MM.1S (cell line): ENCODE measurements at regions not wholly inside any gene's neighbourhood (a gene's known extent, or its start where the extent isn't known, plus 50 kb on each side); places are given as distances from the start of the nearest gene placed in this dataset.
"Not testable (repeated sequence)": the region's sequence is repeated elsewhere in the genome, so short reads cannot be mapped to it uniquely, and the experiment has no call there.

ENCODE experiments used
- DNase-seq: peaks from one replicate; pipeline ENCODE4 v3.0.0-alpha.2; 2015
- H2AFZ ChIP-seq: fragments of 300-600 bp; sonication (generic); 2 replicates; pipeline ENCODE4 v1.6.0; 2016; ENCODE audit warnings: antibody characterized with exemption, low read length
- H3F3A ChIP-seq: fragments of 300-600 bp; sonication (generic); 2 replicates; pipeline ENCODE4 v1.6.1; 2016; ENCODE audit warnings: mild to moderate bottlenecking, antibody characterized with exemption, low read length, moderate library complexity, mixed read lengths; ENCODE audit not compliant: insufficient read depth
- H3K27ac ChIP-seq: fragments of 300-600 bp; sonication (generic); 2 replicates; pipeline ENCODE4 v1.5.1; 2016; ENCODE audit warnings: mild to moderate bottlenecking, low read length
- H3K27me3 ChIP-seq: fragments of 300-600 bp; sonication (generic); replicated peaks from 2 replicates; pipeline ENCODE4 v1.6.0; 2016; ENCODE audit warnings: low read length; ENCODE audit not compliant: insufficient read depth
- H3K36me3 ChIP-seq: fragments of 300-600 bp; sonication (generic); replicated peaks from 2 replicates; pipeline ENCODE4 v1.6.1; 2016; ENCODE audit warnings: mild to moderate bottlenecking, low read length, mixed read lengths; ENCODE audit not compliant: insufficient read depth
- H3K4me1 ChIP-seq: fragments of 300-600 bp; sonication (generic); 2 replicates; pipeline ENCODE4 v1.6.1; 2016; ENCODE audit warnings: low read length, mixed read lengths
- H3K4me2 ChIP-seq: fragments of 300-600 bp; sonication (generic); 2 replicates; pipeline ENCODE4 v1.6.0; 2016; ENCODE audit warnings: low read depth, low read length
- H3K4me3 ChIP-seq: fragments of 300-600 bp; sonication (generic); 2 replicates; pipeline ENCODE4 v1.5.1; 2016; ENCODE audit warnings: low read length, mixed read lengths
- H3K79me2 ChIP-seq: fragments of 300-600 bp; sonication (generic); 2 replicates; pipeline ENCODE4 v1.6.1; 2016; ENCODE audit warnings: mixed run types, low read length, mixed read lengths
- H3K9ac ChIP-seq: fragments of 300-600 bp; sonication (generic); 2 replicates; pipeline ENCODE4 v1.6.1; 2016; ENCODE audit warnings: low read length, mixed read lengths
- H3K9me2 ChIP-seq: fragments of 300-600 bp; sonication (generic); replicated peaks from 2 replicates; pipeline ENCODE4 v1.6.1; 2016; ENCODE audit warnings: mild to moderate bottlenecking, low read length, mixed read lengths; ENCODE audit not compliant: insufficient read depth
- H3K9me3 ChIP-seq: fragments of 300-600 bp; sonication (generic); replicated peaks from 2 replicates; pipeline ENCODE4 v1.6.1; 2016; ENCODE audit warnings: mild to moderate bottlenecking, low read length, mixed read lengths; ENCODE audit not compliant: insufficient read depth
- H4K20me1 ChIP-seq: fragments of 300-600 bp; sonication (generic); 2 replicates; pipeline ENCODE4 v1.6.1; 2016; ENCODE audit warnings: mild to moderate bottlenecking, low read length, moderate library complexity, mixed read lengths; ENCODE audit not compliant: insufficient read depth
- EZH2 ChIP-seq: fragments of 300-600 bp; sonication (generic); optimal IDR thresholded peaks from 2 replicates; pipeline ENCODE3; 2017; ENCODE audit warnings: low read depth, mild to moderate bottlenecking, antibody characterized with exemption, low read length, mixed read lengths
- EZH2phosphoT487 ChIP-seq: fragments of 300-600 bp; sonication (generic); IDR thresholded peaks from 2 replicates; pipeline ENCODE4 v1.6.1; 2018; ENCODE audit warnings: antibody characterized with exemption, low read length
- TF ChIP-seq, protein P1 (sequence below): fragments of 300-600 bp; sonication (generic); IDR thresholded peaks from 2 replicates; pipeline ENCODE4 v1.5.1; 2016; ENCODE audit warnings: antibody characterized with exemption, low read length, mixed read lengths

DNA sequence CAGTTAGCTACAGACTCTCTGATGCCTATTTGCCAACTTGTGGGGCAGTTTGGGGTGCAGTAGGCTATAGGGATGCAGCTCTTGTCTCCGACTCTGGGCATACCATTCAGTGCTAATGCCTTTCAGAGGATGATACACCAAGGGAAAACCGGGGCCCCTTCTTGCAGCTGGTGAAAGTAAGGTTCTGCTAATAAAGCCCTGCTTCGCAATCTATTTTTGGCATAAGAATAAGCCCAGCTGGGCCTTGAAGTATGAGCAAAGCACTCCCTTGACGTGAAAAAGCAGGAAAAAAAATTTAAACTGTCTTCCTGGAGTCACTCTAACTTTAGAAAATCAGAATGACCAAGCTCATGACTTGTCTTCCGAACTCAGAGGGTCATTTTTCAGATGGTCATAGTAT is 124.1 kb upstream of the RBM19 start:
- H3K4me3 ChIP-seq = no peak overlapping the region
- DNase-seq = no peak
- H3K79me2 ChIP-seq = no peaks in the 10 kb centered on the region
- no peaks in the 10 kb centered on the region for H3K36me3 ChIP-seq
- H3K9me2 ChIP-seq = no peaks in the 10 kb centered on the region
- H3K27ac ChIP-seq = no peak overlapping the region
- H3F3A ChIP-seq = no peaks in the 10 kb centered on the region
- no peak overlapping the region for H3K4me2 ChIP-seq
- TF ChIP-seq EZH2phosphoT487 (no peak), EZH2 (no peak)
- TF ChIP-seq, protein P1, sequence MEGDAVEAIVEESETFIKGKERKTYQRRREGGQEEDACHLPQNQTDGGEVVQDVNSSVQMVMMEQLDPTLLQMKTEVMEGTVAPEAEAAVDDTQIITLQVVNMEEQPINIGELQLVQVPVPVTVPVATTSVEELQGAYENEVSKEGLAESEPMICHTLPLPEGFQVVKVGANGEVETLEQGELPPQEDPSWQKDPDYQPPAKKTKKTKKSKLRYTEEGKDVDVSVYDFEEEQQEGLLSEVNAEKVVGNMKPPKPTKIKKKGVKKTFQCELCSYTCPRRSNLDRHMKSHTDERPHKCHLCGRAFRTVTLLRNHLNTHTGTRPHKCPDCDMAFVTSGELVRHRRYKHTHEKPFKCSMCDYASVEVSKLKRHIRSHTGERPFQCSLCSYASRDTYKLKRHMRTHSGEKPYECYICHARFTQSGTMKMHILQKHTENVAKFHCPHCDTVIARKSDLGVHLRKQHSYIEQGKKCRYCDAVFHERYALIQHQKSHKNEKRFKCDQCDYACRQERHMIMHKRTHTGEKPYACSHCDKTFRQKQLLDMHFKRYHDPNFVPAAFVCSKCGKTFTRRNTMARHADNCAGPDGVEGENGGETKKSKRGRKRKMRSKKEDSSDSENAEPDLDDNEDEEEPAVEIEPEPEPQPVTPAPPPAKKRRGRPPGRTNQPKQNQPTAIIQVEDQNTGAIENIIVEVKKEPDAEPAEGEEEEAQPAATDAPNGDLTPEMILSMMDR = no peak
- no peak overlapping the region for H2AFZ ChIP-seq
- no peak overlapping the region for H3K9ac ChIP-seq
- H3K9me3 ChIP-seq = no peaks in the 10 kb centered on the region
- H4K20me1 ChIP-seq = no peaks in the 10 kb centered on the region
- H3K27me3 ChIP-seq = no peaks in the 10 kb centered on the region
- no peaks in the 10 kb centered on the region for H3K4me1 ChIP-seq

GRCh38 chr12:114073076-114073475 is 107.0 kb upstream of the RBM19 start:
- Histone ChIP-seq H4K20me1 (no peaks in the 10 kb centered on the region), H2AFZ (no peak overlapping the region), H3K27ac (no peak overlapping the region), H3K27me3 (no peaks in the 10 kb centered on the region), H3K79me2 (no peaks in the 10 kb centered on the region), H3K36me3 (no peaks in the 10 kb centered on the region), H3K4me3 (no peak overlapping the region), H3K9ac (no peak overlapping the region), H3F3A (no peaks in the 10 kb centered on the region), H3K4me2 (no peak overlapping the region), H3K9me2 (no peaks in the 10 kb centered on the region), H3K9me3 (no peaks in the 10 kb centered on the region), H3K4me1 (no peaks in the 10 kb centered on the region)
- TF ChIP-seq EZH2phosphoT487 (no peak), EZH2 (no peak)
- TF ChIP-seq, protein P1 = no peak
- DNase-seq = no peak

- TF ChIP-seq, protein P1 = no peak
- TF ChIP-seq EZH2 (no peak), EZH2phosphoT487 (no peak)
- no peak overlapping the region for H3K27ac ChIP-seq
- DNase-seq = no peak
- H3K9me3 ChIP-seq = no peaks in the 10 kb centered on the region
- H2AFZ ChIP-seq = no peak overlapping the region
- H3K79me2 ChIP-seq = no peaks in the 10 kb centered on the region
- H3K4me1 ChIP-seq = no peaks in the 10 kb centered on the region
- H3K4me2 ChIP-seq = no peak overlapping the region
- no peaks in the 10 kb centered on the region for H3K36me3 ChIP-seq
- no peak overlapping the region for H3K4me3 ChIP-seq
- no peaks in the 10 kb centered on the region for H3K27me3 ChIP-seq
- no peak overlapping the region for H3K9ac ChIP-seq
- no peaks in the 10 kb centered on the region for H3K9me2 ChIP-seq
- H3F3A ChIP-seq = no peaks in the 10 kb centered on the region
- H4K20me1 ChIP-seq = no peaks in the 10 kb centered on the region
These were observed 103.4 kb upstream of the RBM19 start for GRCh38 chr12:114069507-114069906.

GRCh38 chr12:114064497-114064896 is 98.4 kb upstream of the RBM19 start:
- H3K4me1 ChIP-seq = no peaks in the 10 kb centered on the region
- H4K20me1 ChIP-seq = no peaks in the 10 kb centered on the region
- H2AFZ ChIP-seq = no peak overlapping the region
- H3K27ac ChIP-seq = no peak overlapping the region
- H3K4me2 ChIP-seq = no peak overlapping the region
- no peak overlapping the region for H3K9ac ChIP-seq
- no peak overlapping the region for H3K4me3 ChIP-seq
- H3F3A ChIP-seq = no peaks in the 10 kb centered on the region
- no peaks in the 10 kb centered on the region for H3K9me2 ChIP-seq
- TF ChIP-seq EZH2phosphoT487 = no peak
- TF ChIP-seq EZH2 = no peak
- H3K27me3 ChIP-seq = no peaks in the 10 kb centered on the region
- no peaks in the 10 kb centered on the region for H3K79me2 ChIP-seq
- no peaks in the 10 kb centered on the region for H3K36me3 ChIP-seq
- no peak for DNase-seq
- H3K9me3 ChIP-seq = no peaks in the 10 kb centered on the region

GRCh38 chr12:114064034-114064433 is 97.9 kb upstream of the RBM19 start:
- not testable (repeated sequence) for H3F3A ChIP-seq, H3K27ac ChIP-seq, H3K4me1 ChIP-seq, H3K9ac ChIP-seq, H3K9me2 ChIP-seq, H3K36me3 ChIP-seq, H3K9me3 ChIP-seq, H3K79me2 ChIP-seq, DNase-seq, H2AFZ ChIP-seq, H3K4me3 ChIP-seq, H3K27me3 ChIP-seq, H4K20me1 ChIP-seq, H3K4me2 ChIP-seq
